ENCODE measurements at regions not wholly inside any gene's neighbourhood (a gene's known extent, or its start where the extent isn't known, plus 50 kb on each side); places are given as distances from the start of the nearest gene placed in this dataset.

- no peak for TF ChIP-seq CTCF (IDR thresholded peaks at IDR 0.05; ENCODE audit: extremely low read depth, low read depth, low read length)
- no peaks in the 10 kb centered on the region for H3K9me3 ChIP-seq (ENCODE audit: low read depth, low read length)
- H3K4me3 ChIP-seq (ENCODE audit: insufficient read depth, low read length): no peak overlapping the region
- H3K27me3 ChIP-seq (ENCODE audit: insufficient read depth, low read length): no peaks in the 10 kb centered on the region
- H4K20me1 ChIP-seq (ENCODE audit: insufficient read depth, low read length): no peaks in the 10 kb centered on the region
- no peaks in the 10 kb centered on the region for H3K36me3 ChIP-seq (ENCODE audit: insufficient read depth, low read length)
- no peak overlapping the region for H3K4me2 ChIP-seq (ENCODE audit: insufficient read depth, low read length)
- no peak for DNase-seq (ENCODE audit: insufficient read length, low spot score, missing footprints)
- H3K4me1 ChIP-seq (ENCODE audit: insufficient read depth, low read length): no peaks in the 10 kb centered on the region
- H2AFZ ChIP-seq (ENCODE audit: low read length): no peak overlapping the region
- no peaks in the 10 kb centered on the region for H3K79me2 ChIP-seq (ENCODE audit: insufficient read depth, low read length)
- no peak overlapping the region for H3K27ac ChIP-seq (ENCODE audit: low read depth, low read length)
These were observed 494.1 kb upstream of the MEIS1 start for GRCh38 chr2:65940856-65941255.

- Histone ChIP-seq H3K4me1 (ENCODE audit: insufficient read depth, low read length) (no peaks in the 10 kb centered on the region), H2AFZ (ENCODE audit: low read length) (no peak overlapping the region), H3K9me3 (ENCODE audit: low read depth, low read length) (no peaks in the 10 kb centered on the region), H3K4me2 (ENCODE audit: insufficient read depth, low read length) (no peak overlapping the region), H4K20me1 (ENCODE audit: insufficient read depth, low read length) (no peaks in the 10 kb centered on the region), H3K4me3 (ENCODE audit: insufficient read depth, low read length) (no peak overlapping the region), H3K27me3 (ENCODE audit: insufficient read depth, low read length) (no peaks in the 10 kb centered on the region), H3K27ac (ENCODE audit: low read depth, low read length) (no peak overlapping the region), H3K36me3 (ENCODE audit: insufficient read depth, low read length) (no peaks in the 10 kb centered on the region), H3K79me2 (ENCODE audit: insufficient read depth, low read length) (no peaks in the 10 kb centered on the region)
- DNase-seq (ENCODE audit: insufficient read length, low spot score, missing footprints): no peak
- TF ChIP-seq CTCF (IDR thresholded peaks at IDR 0.05; ENCODE audit: extremely low read depth, low read depth, low read length): no peak
These were observed 495.2 kb upstream of the MEIS1 start for GRCh38 chr2:65939687-65940086.

GRCh38 chr2:65937379-65938160, 497.4 kb upstream of the MEIS1 start:
- Histone ChIP-seq H3K79me2 (ENCODE audit: insufficient read depth, low read length) (no peaks in the 10 kb centered on the region), H3K4me1 (ENCODE audit: insufficient read depth, low read length) (no peaks in the 10 kb centered on the region), H3K27me3 (ENCODE audit: insufficient read depth, low read length) (no peaks in the 10 kb centered on the region), H3K9me3 (ENCODE audit: low read depth, low read length) (no peaks in the 10 kb centered on the region), H3K4me2 (ENCODE audit: insufficient read depth, low read length) (no peak overlapping the region), H2AFZ (ENCODE audit: low read length) (no peak overlapping the region), H3K27ac (ENCODE audit: low read depth, low read length) (no peak overlapping the region), H3K4me3 (ENCODE audit: insufficient read depth, low read length) (no peak overlapping the region), H3K36me3 (ENCODE audit: insufficient read depth, low read length) (no peaks in the 10 kb centered on the region), H4K20me1 (ENCODE audit: insufficient read depth, low read length) (no peaks in the 10 kb centered on the region)
- no peak for DNase-seq (ENCODE audit: insufficient read length, low spot score, missing footprints)
- no peak for TF ChIP-seq CTCF (IDR thresholded peaks at IDR 0.05; ENCODE audit: extremely low read depth, low read depth, low read length)

GRCh38 chr2:65934992-65935629, 499.8 kb upstream of the MEIS1 start:
- H3K27ac ChIP-seq (ENCODE audit: low read depth, low read length): no peak overlapping the region
- no peak overlapping the region for H3K4me2 ChIP-seq (ENCODE audit: insufficient read depth, low read length)
- no peaks in the 10 kb centered on the region for H3K27me3 ChIP-seq (ENCODE audit: insufficient read depth, low read length)
- no peaks in the 10 kb centered on the region for H4K20me1 ChIP-seq (ENCODE audit: insufficient read depth, low read length)
- H3K9me3 ChIP-seq (ENCODE audit: low read depth, low read length): no peaks in the 10 kb centered on the region
- H3K4me1 ChIP-seq (ENCODE audit: insufficient read depth, low read length): no peaks in the 10 kb centered on the region
- no peak overlapping the region for H3K4me3 ChIP-seq (ENCODE audit: insufficient read depth, low read length)
- H3K36me3 ChIP-seq (ENCODE audit: insufficient read depth, low read length): no peaks in the 10 kb centered on the region
- no peak for DNase-seq (ENCODE audit: insufficient read length, low spot score, missing footprints)
- TF ChIP-seq CTCF (IDR thresholded peaks at IDR 0.05; ENCODE audit: extremely low read depth, low read depth, low read length): no peak
- no peaks in the 10 kb centered on the region for H3K79me2 ChIP-seq (ENCODE audit: insufficient read depth, low read length)
- no peak overlapping the region for H2AFZ ChIP-seq (ENCODE audit: low read length)
